CD14-positive monocyte (primary cell): ENCODE measurements at regions not wholly inside any gene's neighbourhood (a gene's known extent, or its start where the extent isn't known, plus 50 kb on each side); places are given as distances from the start of the nearest gene placed in this dataset.
"Not testable (repeated sequence)": the region's sequence is repeated elsewhere in the genome, so short reads cannot be mapped to it uniquely, and the experiment has no call there.

ENCODE experiments used
- DNase-seq, 3 donors: peaks; one replicate each; pipeline ENCODE4 v3.0.0-alpha.2; 2011 to 2022
- H2AFZ ChIP-seq: 2 replicates; pipeline ENCODE4 v1.6.0; 2012; ENCODE audit warnings: mild to moderate bottlenecking, low read depth, low read length, inconsistent platforms; ENCODE audit not compliant: insufficient read depth, poor library complexity, severe bottlenecking
- H3K27ac ChIP-seq, 2 donors: 1 replicate in 1 of 2; 2 replicates in 1 of 2; pipeline ENCODE4 v1.5.1; 2012 to 2013; ENCODE audit warnings: low read length in 2 of 2, control low read depth in 1 of 2, inconsistent platforms in 1 of 2, low read depth in 1 of 2, mild to moderate bottlenecking in 1 of 2
- H3K27me3 ChIP-seq, 2 donors: one replicate each; pipeline versions ENCODE4 v1.6.0 to v1.6.1; 2011 to 2013; ENCODE audit warnings: low read length in 2 of 2; ENCODE audit not compliant: control insufficient read depth in 2 of 2, insufficient read depth in 2 of 2
- H3K36me3 ChIP-seq, 2 donors: replicated peaks in 1 of 2; 1 replicate in 1 of 2; 2 replicates in 1 of 2; pipeline versions ENCODE4 v1.5.1 to v1.6.1; 2012 to 2013; ENCODE audit warnings: low read length in 2 of 2, control low read depth in 1 of 2, inconsistent platforms in 1 of 2, mild to moderate bottlenecking in 1 of 2; ENCODE audit not compliant: insufficient read depth in 2 of 2, control insufficient read depth in 1 of 2
- H3K4me1 ChIP-seq, 2 donors: 1 replicate in 1 of 2; 2 replicates in 1 of 2; pipeline versions ENCODE4 v1.5.1 to v1.6.1; 2012 to 2013; ENCODE audit warnings: low read length in 2 of 2, control low read depth in 1 of 2, inconsistent platforms in 1 of 2, mild to moderate bottlenecking in 1 of 2, moderate library complexity in 1 of 2; ENCODE audit not compliant: insufficient read depth in 2 of 2, control insufficient read depth in 1 of 2
- H3K4me2 ChIP-seq: replicated peaks from 2 replicates; pipeline ENCODE3; 2012; ENCODE audit warnings: low read length, moderate library complexity, mild to moderate bottlenecking; ENCODE audit not compliant: poor library complexity, severe bottlenecking; ENCODE audit errors: extremely low read depth
- H3K4me3 ChIP-seq, 3 experiments: fragments of 200-600 bp in 1 of 3; sonication (generic) in 1 of 3; replicated peaks in 1 of 3; 1 replicate in 2 of 3; 2 replicates in 1 of 3; pipeline ENCODE4 v1.5.1; 2011 to 2013; ENCODE audit warnings: low read length in 3 of 3, mild to moderate bottlenecking in 3 of 3, control low read depth in 2 of 3, low read depth in 2 of 3, inconsistent platforms in 1 of 3, moderate library complexity in 1 of 3
- H3K79me2 ChIP-seq: 2 replicates; pipeline ENCODE4 v1.6.0; 2012; ENCODE audit warnings: mild to moderate bottlenecking, control low read depth, inconsistent platforms, low read length, moderate library complexity; ENCODE audit not compliant: insufficient read depth
- H3K9ac ChIP-seq: 2 replicates; pipeline ENCODE4 v1.6.0; 2017; ENCODE audit warnings: low read length, mild to moderate bottlenecking; ENCODE audit not compliant: insufficient read depth, poor library complexity, severe bottlenecking
- H3K9me3 ChIP-seq, 2 donors: replicated peaks in 1 of 2; 1 replicate in 1 of 2; 2 replicates in 1 of 2; pipeline versions ENCODE4 v1.5.1 to v1.6.1; 2012 to 2013; ENCODE audit warnings: low read length in 2 of 2, control low read depth in 1 of 2; ENCODE audit not compliant: control insufficient read depth in 1 of 2, insufficient read depth in 1 of 2
- H4K20me1 ChIP-seq: 2 replicates; pipeline ENCODE4 v1.6.0; 2012; ENCODE audit warnings: mild to moderate bottlenecking, low read length, control low read depth, moderate library complexity; ENCODE audit not compliant: insufficient read depth
- H3K27ac Mint-ChIP-seq, 7 donors: one replicate each; pipeline ENCODE4 v1.8.0; 2020; ENCODE audit warnings: mild to moderate bottlenecking in 7 of 7, mixed read lengths in 7 of 7, moderate library complexity in 6 of 7, inconsistent platforms in 2 of 7
- H3K27me3 Mint-ChIP-seq, 3 donors: one replicate each; pipeline ENCODE4 v1.8.0; 2021 to 2022; ENCODE audit warnings: low read depth in 3 of 3, mild to moderate bottlenecking in 3 of 3, mixed read lengths in 3 of 3, moderate library complexity in 3 of 3, inconsistent platforms in 1 of 3
- H3K36me3 Mint-ChIP-seq, 2 donors: one replicate each; pipeline ENCODE4 v1.8.0; 2020; ENCODE audit warnings: mixed read lengths in 2 of 2, inconsistent platforms in 1 of 2, mild to moderate bottlenecking in 1 of 2
- H3K4me1 Mint-ChIP-seq: one replicate; pipeline ENCODE4 v1.8.0; 2020; ENCODE audit warnings: mild to moderate bottlenecking, mixed read lengths
- H3K4me3 Mint-ChIP-seq, 2 donors: one replicate each; pipeline ENCODE4 v1.8.0; 2020; ENCODE audit warnings: mild to moderate bottlenecking in 2 of 2, mixed read lengths in 2 of 2, moderate library complexity in 1 of 2
- H3K9me3 Mint-ChIP-seq, 7 donors: one replicate each; pipeline ENCODE4 v1.8.0; 2020 to 2022; ENCODE audit warnings: mixed read lengths in 7 of 7, mild to moderate bottlenecking in 6 of 7, moderate library complexity in 6 of 7, inconsistent platforms in 2 of 7
- WGBS: methylation state at CpG from one replicate; pipeline ENCODE4 v1.1.5; 2013; ENCODE audit warnings: missing lambda C conversion rate; ENCODE audit not compliant: insufficient coverage; 5-methylcytosine and 5-hydroxymethylcytosine counted together
- intact Hi-C, 2 donors: fragments of 100-400 bp; cut with micrococcal nuclease; formaldehyde crosslinking; loops; one replicate each; pipeline versions ENCODE4 v1.15.0 to v1.15.1; 2023

GRCh38 chr9:65384759-65385654, 100.0 kb upstream of the FOXD4L5 start:
- H3K36me3 ChIP-seq, intact Hi-C loops, H4K20me1 ChIP-seq, DNase-seq, H3K4me3 ChIP-seq, H3K4me3 Mint-ChIP-seq, H2AFZ ChIP-seq, H3K27me3 Mint-ChIP-seq, H3K36me3 Mint-ChIP-seq, H3K4me1 ChIP-seq, H3K79me2 ChIP-seq, H3K27me3 ChIP-seq, H3K27ac ChIP-seq, H3K4me2 ChIP-seq, H3K9ac ChIP-seq, H3K27ac Mint-ChIP-seq, H3K4me1 Mint-ChIP-seq: not testable (repeated sequence)
- H3K9me3 ChIP-seq, result peaks cover 30 to 65% of the 10 kb centered on the region in 2 donors
- WGBS, result 65% methylated on average over 49 of the region's 61 CpGs
- H3K9me3 Mint-ChIP-seq, result peaks cover 34 to 69% (median 55%) of the 10 kb centered on the region in 7 donors

- H3K4me3 ChIP-seq, H3K27me3 ChIP-seq, H3K4me3 Mint-ChIP-seq, H3K27ac ChIP-seq, H3K36me3 Mint-ChIP-seq, H3K79me2 ChIP-seq, H3K4me1 ChIP-seq, H3K4me1 Mint-ChIP-seq, H3K4me2 ChIP-seq, H2AFZ ChIP-seq, H3K27ac Mint-ChIP-seq, DNase-seq, H4K20me1 ChIP-seq, H3K9ac ChIP-seq, H3K36me3 ChIP-seq, H3K27me3 Mint-ChIP-seq, intact Hi-C loops: not testable (repeated sequence)
- WGBS, result 48% methylated on average over 4 of the region's 11 CpGs
- peaks cover 25 to 56% of the 10 kb centered on the region in 2 donors for H3K9me3 ChIP-seq
- peaks cover 34 to 60% (median 48%) of the 10 kb centered on the region in 7 donors for H3K9me3 Mint-ChIP-seq
Observed at GRCh38 chr9:65384066-65384465, 99.1 kb upstream of the FOXD4L5 start.

GRCh38 chr9:65383646-65384045, 98.6 kb upstream of the FOXD4L5 start:
- H3K9me3 Mint-ChIP-seq, result peaks cover 32 to 55% (median 46%) of the 10 kb centered on the region in 7 donors
- H3K4me3 ChIP-seq, H3K4me2 ChIP-seq, H3K27me3 Mint-ChIP-seq, H3K4me3 Mint-ChIP-seq, H3K9ac ChIP-seq, H3K4me1 ChIP-seq, H3K27me3 ChIP-seq, H3K36me3 ChIP-seq, H3K79me2 ChIP-seq, H3K4me1 Mint-ChIP-seq, H3K27ac ChIP-seq, intact Hi-C loops, H4K20me1 ChIP-seq, DNase-seq, H3K27ac Mint-ChIP-seq, H2AFZ ChIP-seq, H3K36me3 Mint-ChIP-seq: not testable (repeated sequence)
- H3K9me3 ChIP-seq, result peaks cover 25 to 53% of the 10 kb centered on the region in 2 donors
- 74% methylated on average over 12 of the region's 20 CpGs for WGBS

GRCh38 chr9:65382701-65383318, 97.8 kb upstream of the FOXD4L5 start:
- H3K4me2 ChIP-seq, DNase-seq, H2AFZ ChIP-seq, H3K9ac ChIP-seq, H3K79me2 ChIP-seq, H3K4me1 Mint-ChIP-seq, H3K27ac Mint-ChIP-seq, H3K36me3 ChIP-seq, H3K27ac ChIP-seq, H3K4me1 ChIP-seq, H3K4me3 Mint-ChIP-seq, intact Hi-C loops, H3K36me3 Mint-ChIP-seq, H3K27me3 ChIP-seq, H4K20me1 ChIP-seq, H3K27me3 Mint-ChIP-seq, H3K4me3 ChIP-seq: not testable (repeated sequence)
- H3K9me3 Mint-ChIP-seq, result peaks cover 29 to 47% (median 41%) of the 10 kb centered on the region in 7 donors
- 50% methylated on average over 21 of the region's 38 CpGs for WGBS
- H3K9me3 ChIP-seq, result peaks cover 18 to 49% of the 10 kb centered on the region in 2 donors
